GM12864 (cell line): ENCODE measurements at regions not wholly inside any gene's neighbourhood (a gene's known extent, or its start where the extent isn't known, plus 50 kb on each side); places are given as distances from the start of the nearest gene placed in this dataset.

Source experiments
- DNase-seq: peaks from one replicate; pipeline ENCODE4 v3.0.0-alpha.2; 2011; ENCODE audit warnings: low read depth
- H3K4me3 ChIP-seq: 2 replicates; pipeline ENCODE4 v1.5.1; 2011; ENCODE audit warnings: mild to moderate bottlenecking, low read depth, low read length, control low read depth
- TF ChIP-seq, protein P1 (sequence below): IDR thresholded peaks from 2 replicates; pipeline ENCODE4 v1.5.1; 2011; ENCODE audit warnings: low read depth, mild to moderate bottlenecking, moderate library complexity, low read length, control low read depth, inconsistent platforms; ENCODE audit errors: missing control alignments

GRCh38 chr14:42802346-42802745 is 1195.7 kb downstream of the LRFN5 start:
- TF ChIP-seq, protein P1, sequence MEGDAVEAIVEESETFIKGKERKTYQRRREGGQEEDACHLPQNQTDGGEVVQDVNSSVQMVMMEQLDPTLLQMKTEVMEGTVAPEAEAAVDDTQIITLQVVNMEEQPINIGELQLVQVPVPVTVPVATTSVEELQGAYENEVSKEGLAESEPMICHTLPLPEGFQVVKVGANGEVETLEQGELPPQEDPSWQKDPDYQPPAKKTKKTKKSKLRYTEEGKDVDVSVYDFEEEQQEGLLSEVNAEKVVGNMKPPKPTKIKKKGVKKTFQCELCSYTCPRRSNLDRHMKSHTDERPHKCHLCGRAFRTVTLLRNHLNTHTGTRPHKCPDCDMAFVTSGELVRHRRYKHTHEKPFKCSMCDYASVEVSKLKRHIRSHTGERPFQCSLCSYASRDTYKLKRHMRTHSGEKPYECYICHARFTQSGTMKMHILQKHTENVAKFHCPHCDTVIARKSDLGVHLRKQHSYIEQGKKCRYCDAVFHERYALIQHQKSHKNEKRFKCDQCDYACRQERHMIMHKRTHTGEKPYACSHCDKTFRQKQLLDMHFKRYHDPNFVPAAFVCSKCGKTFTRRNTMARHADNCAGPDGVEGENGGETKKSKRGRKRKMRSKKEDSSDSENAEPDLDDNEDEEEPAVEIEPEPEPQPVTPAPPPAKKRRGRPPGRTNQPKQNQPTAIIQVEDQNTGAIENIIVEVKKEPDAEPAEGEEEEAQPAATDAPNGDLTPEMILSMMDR: no peak
- DNase-seq: no peak
- no peak overlapping the region for H3K4me3 ChIP-seq

- TF ChIP-seq, protein P1: no peak
- H3K4me3 ChIP-seq: no peak overlapping the region
- no peak for DNase-seq
Observed at GRCh38 chr14:42792166-42792565, 1185.5 kb downstream of the LRFN5 start.

- no peak for DNase-seq
- TF ChIP-seq, protein P1: no peak
- no peak overlapping the region for H3K4me3 ChIP-seq
Observed at GRCh38 chr14:42782754-42783153, 1176.1 kb downstream of the LRFN5 start.

GRCh38 chr14:42778984-42779383 is 1172.3 kb downstream of the LRFN5 start:
- DNase-seq: no peak
- TF ChIP-seq, protein P1: no peak

DNA sequence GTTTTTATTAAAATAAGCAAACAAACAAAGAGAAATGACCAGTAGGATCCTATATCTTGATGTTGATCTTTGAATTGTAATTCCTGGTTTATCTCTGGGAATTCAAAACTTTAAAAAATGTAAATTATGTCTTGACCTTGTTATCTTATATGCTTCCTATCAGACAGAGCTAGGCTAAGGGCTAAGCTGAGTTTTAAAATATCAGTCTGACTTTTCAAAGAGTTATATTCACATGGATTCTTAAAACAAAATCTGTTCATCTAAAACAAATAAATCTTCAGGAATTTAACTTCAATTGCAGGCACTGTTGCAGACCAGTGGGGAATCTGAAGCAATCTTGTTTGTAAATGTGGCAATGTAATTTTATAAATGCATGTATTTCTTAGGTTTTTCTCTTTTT is 1144.1 kb downstream of the LRFN5 start:
- H3K4me3 ChIP-seq: no peak overlapping the region
- no peak for DNase-seq
- TF ChIP-seq, protein P1: no peak

More at GRCh38 chr14:42778984-42779383, 1172.3 kb downstream of the LRFN5 start:
- H3K4me3 ChIP-seq: no peak overlapping the region

- no peak overlapping the region for H3K4me3 ChIP-seq
- TF ChIP-seq, protein P1: no peak
- DNase-seq: no peak
Observed at GRCh38 chr14:42742084-42742483, 1135.4 kb downstream of the LRFN5 start.

DNA sequence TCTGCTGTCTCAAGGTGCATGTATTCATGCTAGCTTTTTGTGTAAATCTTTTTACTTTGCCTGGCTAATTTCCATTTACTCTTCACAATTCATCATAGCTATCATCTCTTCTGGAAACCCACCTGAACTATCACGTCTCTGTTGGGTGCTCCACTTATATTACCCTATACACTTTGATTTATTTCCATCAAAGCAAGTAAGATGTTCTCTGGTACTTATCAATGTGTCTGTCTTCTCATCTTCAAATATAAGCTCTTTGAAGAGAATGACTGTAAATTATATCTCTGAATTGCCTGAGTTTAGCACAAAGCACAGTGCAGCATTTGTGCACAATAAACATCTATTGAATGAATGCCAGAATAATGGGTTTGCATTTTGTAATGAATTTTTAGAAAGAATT is 1129.7 kb downstream of the LRFN5 start:
- no peak overlapping the region for H3K4me3 ChIP-seq
- no peak for DNase-seq
- TF ChIP-seq, protein P1: no peak
